CD4-positive, alpha-beta T cell treated with Interleukin-4 for 4 hours (primary cell): ENCODE measurements at regions not wholly inside any gene's neighbourhood (a gene's known extent, or its start where the extent isn't known, plus 50 kb on each side); places are given as distances from the start of the nearest gene placed in this dataset.

ENCODE experiments used
- DNase-seq: peaks from one replicate; pipeline ENCODE4 v3.0.0-alpha.2; 2020

GRCh38 chrX:102067966-102068723 lies 57.3 kb upstream of the TCEAL2 start:
- DNase-seq = peak; percentile 2

GRCh38 chrX:102063445-102064074 lies 61.9 kb upstream of the TCEAL2 start:
- DNase-seq = no peak

GRCh38 chrX:102044496-102044895 lies 81.0 kb upstream of the TCEAL2 start:
- no peak for DNase-seq

DNA sequence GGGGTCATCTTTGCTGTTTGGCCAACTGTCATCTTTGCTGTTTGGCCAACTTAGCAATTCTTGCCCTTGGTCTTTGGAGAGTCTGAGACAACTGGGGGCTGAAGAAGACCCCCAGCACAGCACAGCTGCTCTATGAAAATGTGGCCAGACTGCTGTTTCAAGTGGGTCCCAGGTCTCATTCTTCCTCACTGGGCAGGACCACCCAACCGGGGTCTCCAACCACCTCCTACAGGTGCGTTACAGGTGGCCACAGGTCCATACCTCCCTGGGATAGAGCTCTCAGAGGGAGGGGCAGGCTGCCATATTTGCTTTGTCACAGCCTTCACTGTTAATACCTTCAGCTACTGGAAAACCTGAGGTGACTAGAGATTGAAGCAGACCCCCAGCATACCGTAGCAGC lies 82.1 kb upstream of the TCEAL2 start:
- DNase-seq = no peak

- no peak for DNase-seq
Observed at GRCh38 chrX:102042372-102043325, 82.8 kb upstream of the TCEAL2 start.

- DNase-seq = no peak
Observed at GRCh38 chrX:102029026-102029425, 96.5 kb upstream of the TCEAL2 start.

DNA sequence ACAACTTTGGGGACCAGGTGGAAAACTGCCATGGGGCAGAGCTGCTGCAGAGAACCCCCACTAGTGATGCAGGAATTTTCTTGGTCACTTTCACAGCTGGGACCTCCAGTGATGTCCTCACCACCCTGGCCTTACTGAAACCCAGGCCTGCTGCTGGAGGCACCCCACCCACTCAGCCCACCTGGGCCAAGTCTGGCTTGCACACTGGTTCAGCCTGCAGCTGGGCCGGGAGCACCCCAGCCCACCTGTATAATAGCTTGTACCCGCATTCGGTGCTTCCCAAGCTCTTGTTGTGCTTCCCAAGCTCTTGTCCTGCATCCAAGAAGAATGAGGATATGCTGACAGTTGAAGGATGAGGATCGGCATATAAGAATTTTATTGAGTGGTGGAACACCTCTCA lies 86.4 kb upstream of the ZMAT1 start:
- DNase-seq = no peak

DNA sequence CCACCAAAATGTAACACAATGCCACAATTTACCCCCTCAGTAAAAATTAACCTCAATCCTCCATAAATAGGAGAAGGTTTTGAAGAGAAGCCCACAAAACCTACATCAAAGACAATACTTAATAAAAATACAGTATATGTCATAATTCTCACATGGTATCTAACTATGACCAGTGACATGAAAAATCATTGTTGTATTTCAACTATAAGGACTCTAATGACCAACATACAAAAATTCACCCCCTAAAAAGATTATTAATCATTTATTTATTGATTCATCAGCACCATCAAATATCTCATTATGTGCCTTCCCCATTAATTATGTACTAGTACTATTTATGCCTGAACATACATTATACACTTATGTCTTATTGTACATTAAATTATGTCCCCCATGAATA lies 77.1 kb upstream of the ZMAT1 start:
- DNase-seq = no peak

GRCh38 chrX:101999644-102000539 lies 68.1 kb upstream of the ZMAT1 start:
- no peak for DNase-seq

- no peak for DNase-seq
Observed at GRCh38 chrX:101993335-101993734, 61.5 kb upstream of the ZMAT1 start.

DNA sequence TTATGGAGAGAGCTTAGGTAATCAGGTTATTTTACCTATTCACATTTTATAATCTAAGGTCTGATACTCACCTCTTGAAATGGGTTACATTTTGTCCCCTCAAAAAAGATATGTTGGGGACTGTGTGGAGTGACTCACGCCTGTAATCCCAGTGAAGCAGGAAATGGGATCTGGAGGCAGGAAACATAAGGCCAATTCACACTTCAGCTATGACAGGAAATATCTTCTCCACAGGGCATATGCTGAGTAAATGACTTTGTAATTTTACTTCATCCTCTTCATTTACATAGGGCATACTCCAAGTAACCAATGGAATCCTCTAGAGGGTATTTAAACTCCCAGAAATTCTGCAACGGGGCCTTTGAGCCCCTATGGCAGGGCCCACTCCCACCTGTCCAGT lies 54.8 kb upstream of the ZMAT1 start:
- no peak for DNase-seq
